ENCODE measurements at regions not wholly inside any gene's neighbourhood (a gene's known extent, or its start where the extent isn't known, plus 50 kb on each side); places are given as distances from the start of the nearest gene placed in this dataset.

DNA sequence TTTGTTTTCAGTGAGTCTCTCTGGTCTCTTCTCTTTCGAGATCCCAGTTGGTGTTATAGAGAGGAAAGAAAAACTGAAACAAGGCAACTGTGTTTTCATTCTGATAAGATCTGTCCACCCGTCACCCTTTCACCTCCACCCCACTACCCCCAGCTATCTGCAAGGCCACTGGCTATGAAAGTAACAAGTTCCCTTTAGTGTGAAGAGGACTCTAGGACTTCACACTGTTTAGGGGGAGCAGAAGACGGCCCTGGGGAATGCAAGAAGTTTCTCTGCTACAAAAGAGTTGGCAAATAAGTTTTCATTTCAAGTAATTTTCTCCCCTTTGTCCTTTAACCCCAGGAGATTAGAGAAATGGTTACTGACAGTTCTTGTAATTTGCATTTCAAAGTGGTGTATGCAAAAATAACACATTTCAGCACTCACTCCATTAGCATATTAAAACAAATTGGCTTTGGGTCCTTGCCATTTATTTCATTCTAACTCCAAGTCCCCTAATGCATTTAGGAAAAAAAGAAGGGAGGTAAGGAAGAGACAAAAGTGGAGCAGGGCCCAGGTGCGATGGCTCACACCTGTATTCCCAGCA, 79.6 kb upstream of the PPM1J start:
- TF ChIP-seq POLR2AphosphoS5 (IDR thresholded peaks at IDR 0.05), result no peak
- no peak for TF ChIP-seq POLR2A (IDR thresholded peaks at IDR 0.05)
